GM21367 (cell line): ENCODE measurements at regions not wholly inside any gene's neighbourhood (a gene's known extent, or its start where the extent isn't known, plus 50 kb on each side); places are given as distances from the start of the nearest gene placed in this dataset.
"Not testable (repeated sequence)": the region's sequence is repeated elsewhere in the genome, so short reads cannot be mapped to it uniquely, and the experiment has no call there.

Experiments
- ATAC-seq: cut with Tn5 transposase; IDR thresholded peaks from one replicate; pipeline ENCODE4 v1.9.1; 2021; ENCODE audit not compliant: unreplicated experiment

DNA sequence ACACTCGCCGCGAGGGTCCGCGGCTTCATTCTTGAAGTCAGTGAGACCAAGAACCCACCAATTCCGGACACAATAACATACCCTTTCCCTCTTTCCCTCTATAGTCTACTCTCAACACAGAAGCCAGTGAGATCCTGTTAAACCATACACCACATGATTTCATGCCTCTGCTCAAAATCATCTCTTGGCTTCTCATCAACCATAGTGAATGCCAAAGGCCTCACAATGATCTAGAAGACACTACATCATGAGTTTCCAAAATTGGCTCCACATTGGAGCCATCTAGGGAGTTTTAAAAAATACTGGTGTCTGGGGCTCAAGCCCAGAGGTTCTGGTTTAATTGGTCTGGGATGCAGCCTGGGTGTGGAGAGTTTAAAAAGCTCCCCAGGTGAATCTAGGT lies 124.5 kb downstream of the EFNB1 start:
- no peak for ATAC-seq

DNA sequence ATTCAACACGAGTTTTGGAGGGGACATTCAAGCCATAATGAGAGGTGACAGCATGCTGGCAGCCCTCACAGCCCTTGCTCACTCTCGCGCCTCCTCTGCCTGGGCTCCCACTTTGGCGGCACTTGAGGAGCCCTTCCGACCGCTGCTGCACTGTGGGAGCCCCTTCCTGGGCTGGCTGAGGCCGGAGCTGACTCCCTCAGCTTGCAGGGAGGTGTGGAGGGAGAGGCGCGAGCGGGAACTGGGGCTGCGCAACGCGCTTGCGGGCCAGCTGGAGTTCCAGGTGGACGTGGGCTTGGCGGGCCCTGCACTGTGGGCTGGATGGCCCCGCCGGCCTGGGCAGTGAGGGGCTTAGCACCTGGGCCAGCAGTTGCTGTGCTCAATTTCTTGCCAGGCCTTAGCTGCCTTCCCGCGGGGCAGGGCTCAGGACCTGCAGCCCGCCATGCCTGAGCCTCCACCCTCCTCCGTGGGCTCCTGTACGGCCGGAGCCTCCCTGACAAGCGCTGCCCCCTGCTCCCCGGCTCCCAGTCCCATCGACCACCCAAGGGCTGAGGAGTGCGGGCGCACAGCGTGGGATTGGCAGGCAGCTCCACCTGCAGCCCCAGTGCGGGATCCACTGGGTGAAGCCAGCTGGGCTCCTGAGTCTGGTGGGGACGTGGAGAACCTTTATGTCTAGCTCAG lies 123.3 kb downstream of the EFNB1 start:
- not testable (repeated sequence) for ATAC-seq

DNA sequence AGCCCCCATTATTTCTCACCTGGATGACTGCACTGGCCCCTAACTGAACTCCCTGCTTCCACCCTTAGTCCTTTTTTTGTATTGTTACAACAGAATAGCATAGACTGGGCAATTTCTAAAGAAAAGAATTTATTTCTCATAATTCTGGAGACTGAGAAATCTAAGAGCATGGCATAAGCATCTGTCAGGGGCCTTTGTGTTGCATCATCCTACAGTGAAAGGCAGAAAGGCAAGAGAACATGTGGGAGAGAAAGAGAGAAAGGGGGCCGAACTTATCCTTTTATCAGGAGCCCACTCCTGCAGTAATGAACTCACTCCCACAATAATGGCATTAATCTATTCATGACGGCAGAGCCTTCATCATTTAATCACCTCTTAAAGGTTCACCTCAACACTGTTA lies 122.1 kb downstream of the EFNB1 start:
- ATAC-seq, result no peak

DNA sequence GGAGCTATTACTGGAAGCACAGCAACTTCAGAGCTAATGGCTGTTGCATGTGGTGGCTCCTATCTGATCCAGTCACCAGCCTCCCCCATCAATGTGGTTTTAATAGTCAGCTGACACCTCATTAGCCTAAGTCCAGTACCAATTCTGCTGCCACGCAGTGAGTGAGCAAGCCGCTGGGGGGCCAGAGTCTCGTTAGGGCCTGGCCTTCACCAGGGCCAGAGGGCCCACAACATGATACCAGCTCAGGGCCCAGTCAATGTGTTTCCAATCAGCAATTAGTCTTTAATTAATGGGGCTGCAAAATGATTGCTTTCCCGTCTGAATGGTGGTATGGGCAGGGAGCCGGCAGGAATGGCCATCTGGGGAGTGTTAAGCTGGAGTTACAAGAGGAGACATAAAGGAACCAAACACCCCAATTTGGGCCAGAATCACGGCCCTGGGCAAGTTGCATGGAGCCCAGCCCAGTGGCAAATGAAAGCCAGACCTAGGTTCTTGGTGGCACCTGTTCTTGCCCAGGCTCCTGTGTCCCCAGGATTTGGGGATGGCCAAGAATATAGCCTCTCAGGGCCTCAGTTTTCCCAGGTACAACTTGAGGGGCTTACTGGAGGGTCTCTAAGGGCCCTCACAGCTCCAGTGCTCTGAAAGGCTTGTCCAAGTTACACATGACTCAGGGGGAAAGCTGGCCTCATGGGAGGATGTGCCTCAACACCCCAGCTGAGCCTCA lies 119.2 kb downstream of the EFNB1 start:
- ATAC-seq, result no peak

DNA sequence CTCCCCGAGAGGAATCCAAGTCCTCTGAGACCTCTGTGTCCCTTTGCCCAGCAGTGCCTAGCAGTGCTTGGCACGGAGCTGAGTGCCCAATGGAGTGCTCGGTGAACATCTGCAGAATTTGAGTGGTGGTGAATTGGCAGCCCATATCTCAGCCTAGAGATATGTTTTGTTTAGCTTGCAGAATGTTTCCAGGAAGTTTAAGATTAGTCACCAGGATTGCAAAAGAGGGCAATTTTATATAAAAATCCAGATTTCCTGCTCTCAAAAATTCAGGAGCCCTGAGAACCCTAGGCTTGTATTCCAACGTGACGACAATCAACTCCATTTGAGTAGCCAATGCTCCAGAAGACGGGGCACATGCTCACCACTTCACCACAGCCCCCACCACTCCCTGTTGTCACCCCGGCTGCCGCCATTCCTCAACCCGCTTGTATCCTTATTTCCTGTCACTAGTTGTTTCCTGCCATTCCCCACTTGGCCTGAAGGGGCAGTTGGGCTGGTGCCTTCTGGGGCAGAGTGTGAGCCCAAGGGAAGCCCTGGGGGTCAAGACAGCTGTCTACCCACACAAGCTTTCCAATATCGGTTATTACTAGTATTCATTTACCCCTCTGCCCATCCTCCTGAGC lies 116.9 kb downstream of the EFNB1 start:
- no peak for ATAC-seq

DNA sequence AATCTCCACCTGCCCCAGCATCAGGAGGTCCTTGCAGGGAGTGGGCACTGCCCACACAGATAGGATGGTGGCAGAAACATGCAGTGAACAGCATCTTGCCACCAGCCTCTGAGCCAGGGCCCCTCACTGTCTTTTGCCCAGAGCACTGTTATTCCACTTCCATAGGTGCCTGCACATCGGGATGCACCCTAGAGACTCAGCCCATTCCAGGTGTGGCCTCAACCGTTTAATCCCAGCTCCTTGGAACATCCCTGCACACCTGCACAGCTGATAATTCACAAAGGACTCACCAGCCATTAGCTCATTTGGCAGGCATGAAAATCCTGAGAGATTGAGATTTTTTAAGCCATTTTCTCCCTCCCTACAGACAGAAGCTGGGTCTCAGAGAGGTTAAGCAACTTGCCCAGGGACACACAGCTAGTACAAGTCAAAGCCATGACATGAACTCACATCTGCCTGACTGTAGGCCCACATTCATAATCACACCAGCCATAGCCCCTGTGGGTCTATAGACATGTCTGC lies 116.3 kb downstream of the EFNB1 start:
- ATAC-seq, result no peak

DNA sequence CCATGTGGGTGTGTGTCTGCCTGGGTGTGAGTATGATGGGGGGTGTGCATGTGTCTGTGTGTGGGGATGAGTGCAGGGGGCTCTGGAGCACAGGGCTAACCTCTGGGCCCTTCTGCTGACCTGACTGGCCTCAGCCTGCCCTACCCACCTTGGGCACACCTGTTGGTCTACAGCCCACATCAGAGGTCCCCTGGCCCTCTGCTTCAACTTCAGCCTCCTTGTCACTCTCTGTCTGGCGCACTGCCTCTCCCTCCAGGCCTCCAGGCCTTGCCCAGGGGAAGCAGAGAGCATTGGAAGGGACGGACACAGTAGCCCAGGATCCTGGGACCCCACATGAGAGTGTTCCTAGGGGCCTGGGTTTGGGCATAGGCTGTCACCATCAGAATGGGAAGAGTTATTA lies 115.4 kb downstream of the EFNB1 start:
- ATAC-seq, result no peak

DNA sequence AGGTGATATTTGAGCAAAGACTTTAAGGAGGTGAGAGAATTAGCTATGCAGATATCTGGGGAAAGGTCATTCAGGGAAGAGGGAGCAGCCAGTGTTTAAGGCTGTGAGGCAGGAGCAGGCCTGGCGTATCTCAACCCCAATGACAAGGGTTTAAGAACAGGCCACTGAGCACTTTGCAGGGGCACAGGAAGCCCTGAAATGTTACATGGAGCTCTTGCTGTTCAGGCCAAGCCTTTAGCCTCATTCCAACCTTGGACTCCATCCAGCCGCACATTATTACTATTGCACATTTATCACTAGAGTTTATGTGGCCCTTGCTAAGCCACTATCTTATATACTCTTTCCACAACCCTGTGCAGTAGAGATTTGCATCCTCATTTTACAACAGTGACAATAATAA lies 114.0 kb downstream of the EFNB1 start:
- ATAC-seq, result no peak

DNA sequence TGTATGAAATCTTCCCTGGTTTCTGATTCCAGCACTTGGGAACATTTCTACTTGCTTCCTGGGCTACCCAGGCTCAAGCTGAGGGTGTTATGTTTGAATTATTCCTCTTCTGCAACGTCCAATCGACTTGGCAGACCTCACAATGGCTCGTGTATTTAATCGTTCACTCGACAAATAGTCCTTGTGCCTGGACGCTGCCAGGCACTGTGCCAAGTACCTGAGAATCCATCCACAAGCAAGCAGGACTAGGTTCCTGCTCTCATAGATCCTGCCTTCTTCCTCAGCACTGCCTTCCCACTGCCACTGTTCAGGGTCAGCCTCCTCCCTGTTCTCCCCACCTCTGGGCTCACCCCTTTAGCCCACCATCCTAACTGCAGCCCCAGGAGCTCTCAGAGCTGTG lies 113.3 kb downstream of the EFNB1 start:
- no peak for ATAC-seq

DNA sequence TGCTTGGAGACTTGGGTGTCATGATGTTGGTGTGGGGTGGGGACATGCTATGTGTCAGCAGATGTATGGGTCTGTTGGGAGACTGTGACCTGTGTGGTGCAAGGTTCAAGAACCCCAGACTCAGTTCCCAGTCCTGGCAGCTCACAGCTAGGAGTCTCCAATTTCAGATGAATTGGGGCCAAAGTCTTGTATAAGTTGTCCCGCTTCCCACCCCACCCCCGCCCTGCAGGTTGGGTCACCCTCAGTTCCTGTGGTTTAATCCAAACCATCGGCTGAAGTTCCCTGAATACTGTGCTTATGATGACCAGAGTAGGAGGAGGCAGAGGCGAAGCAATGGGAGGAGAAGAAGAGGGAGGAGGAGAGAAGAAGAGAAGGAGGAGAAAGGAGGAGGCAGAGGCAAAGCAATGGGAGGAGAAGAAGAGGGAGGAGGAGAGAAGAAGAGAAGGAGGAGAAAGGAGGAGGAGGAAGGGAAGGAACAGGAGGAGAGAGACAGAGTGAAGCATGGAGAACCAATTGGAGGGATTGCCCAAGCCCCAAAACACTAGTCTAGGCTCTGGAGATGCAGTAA lies 112.6 kb downstream of the EFNB1 start:
- no peak for ATAC-seq

DNA sequence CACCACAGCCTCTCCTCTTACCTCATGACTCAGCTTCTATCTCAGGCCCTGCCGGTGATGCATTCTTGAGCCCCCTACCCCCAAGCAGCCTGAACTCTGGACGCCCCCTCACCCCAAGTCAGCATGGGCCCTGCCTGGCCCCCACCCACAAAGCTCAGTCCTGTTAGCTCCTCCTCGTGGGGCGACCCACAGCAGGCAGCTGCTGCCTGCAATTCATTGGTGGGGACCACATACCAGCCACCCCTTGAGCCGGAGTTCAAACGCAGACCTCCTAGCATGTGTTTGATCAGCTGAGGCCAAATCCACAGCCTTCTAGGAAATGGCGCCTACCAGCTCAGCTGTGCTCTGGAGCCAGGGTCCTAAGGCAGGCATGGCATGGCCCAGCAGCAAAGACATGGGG lies 111.8 kb downstream of the EFNB1 start:
- no peak for ATAC-seq

DNA sequence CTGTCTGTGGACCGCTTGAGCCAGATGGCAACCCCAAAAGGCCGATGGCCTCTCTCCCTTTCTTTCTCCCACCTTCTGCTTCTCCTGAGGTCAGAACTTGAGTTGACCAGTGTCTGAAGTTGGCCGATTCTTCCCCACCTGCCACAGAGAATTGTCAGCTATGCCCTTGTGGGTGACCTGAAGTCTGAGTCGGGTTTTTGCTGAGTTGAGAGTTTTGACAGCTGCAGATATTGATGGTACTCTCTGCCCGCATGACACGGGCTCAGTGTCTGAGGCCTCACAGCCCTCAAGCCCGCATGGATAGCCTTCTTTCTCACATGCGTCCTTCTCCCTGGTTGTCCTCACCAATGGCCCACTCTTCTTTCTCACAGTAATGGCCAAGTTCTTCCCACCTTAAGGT lies 111.0 kb downstream of the EFNB1 start:
- ATAC-seq, result no peak

DNA sequence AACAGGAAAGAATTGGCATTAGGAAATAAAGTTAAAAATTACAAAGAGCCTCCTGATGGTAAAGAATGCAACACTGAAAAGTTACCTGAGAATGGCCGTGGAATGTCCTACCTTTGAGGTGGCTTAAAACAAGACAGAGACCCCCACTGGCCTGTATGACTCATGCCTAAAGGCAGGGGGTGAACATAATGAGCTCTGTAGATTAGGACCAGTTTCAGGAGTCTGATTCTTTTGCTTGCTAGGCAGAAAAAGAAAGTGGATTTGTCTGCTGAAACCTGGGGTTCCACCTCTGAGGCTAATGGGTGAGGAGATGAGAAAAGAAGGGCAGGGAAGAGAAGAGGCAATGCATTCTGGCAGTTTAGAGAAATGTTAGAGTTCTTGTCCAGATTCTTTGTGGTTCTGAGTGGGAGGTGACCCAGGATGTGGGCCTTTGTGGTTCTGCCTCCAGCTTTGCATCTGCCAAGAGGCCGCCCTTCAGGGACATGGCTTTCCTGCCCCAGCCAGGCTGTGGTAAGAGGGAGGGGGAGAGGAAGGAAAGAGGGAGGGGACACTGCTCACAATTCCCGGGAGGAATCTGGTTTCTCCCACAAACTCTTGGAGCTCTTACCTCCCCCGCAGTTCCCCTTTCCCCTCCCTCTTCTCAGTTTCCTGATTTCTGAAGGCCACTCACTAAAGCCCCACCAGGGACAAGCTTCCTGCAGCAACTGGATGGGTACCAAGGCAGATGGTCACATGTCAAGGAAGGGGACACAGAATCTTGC lies 109.6 kb downstream of the EFNB1 start:
- no peak for ATAC-seq

DNA sequence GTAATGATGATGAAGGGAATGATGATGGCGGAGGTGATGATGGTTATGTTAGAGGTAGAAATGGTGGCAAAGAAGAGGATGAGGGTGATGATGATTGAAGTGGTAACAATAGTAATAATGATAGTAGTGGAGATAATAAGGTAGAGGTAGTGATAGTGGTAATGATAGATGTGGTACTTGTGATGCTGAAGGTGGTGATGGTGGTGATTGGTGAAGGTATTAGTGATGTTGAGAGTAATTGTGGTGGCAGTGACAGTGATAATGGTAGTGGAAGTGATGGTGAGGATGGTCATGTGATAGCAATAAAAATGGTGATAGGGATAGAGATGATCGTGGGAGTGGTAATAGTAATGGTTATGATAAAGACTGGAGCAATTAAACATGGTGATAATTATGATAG lies 108.8 kb downstream of the EFNB1 start:
- ATAC-seq, result no peak

DNA sequence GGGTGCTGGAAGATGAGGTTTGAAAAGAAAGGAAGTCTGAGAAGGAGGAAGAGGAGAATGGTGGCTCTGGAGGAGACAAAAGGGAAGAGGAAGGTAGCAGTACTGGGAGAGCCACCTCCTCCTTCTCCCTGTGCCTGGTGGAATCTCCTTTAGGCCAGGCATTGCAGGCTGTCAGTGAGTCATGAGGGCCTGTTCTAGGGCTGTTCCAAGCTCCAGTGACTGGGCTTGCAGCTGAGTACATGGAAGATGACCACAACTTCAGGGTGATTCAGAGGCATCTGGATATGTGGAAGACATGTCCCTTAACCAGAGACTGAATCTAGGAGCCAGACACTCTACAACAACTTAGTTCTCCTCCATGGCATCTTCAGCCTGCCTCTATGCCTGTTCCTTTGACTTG lies 107.8 kb downstream of the EFNB1 start:
- ATAC-seq, result no peak

DNA sequence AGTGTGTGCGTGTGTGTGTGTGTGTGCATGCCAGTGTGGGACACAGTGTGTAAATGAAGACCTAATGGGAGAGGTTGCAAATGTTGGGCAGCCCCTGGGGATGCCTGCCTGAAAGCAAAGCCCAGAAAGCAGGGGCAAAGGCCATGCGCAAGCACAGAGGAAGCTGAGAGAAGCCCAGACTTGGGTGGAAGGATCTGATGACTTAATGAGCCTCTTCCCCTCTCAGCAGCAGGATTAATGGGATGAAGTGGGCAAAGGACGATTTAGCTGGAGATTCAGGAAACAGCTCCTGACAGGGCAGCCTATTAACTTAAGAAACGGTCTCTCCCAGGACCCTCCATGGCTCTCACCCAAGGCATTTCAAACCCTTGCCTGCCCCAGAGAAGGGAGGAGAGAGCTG lies 107.3 kb downstream of the EFNB1 start:
- no peak for ATAC-seq

DNA sequence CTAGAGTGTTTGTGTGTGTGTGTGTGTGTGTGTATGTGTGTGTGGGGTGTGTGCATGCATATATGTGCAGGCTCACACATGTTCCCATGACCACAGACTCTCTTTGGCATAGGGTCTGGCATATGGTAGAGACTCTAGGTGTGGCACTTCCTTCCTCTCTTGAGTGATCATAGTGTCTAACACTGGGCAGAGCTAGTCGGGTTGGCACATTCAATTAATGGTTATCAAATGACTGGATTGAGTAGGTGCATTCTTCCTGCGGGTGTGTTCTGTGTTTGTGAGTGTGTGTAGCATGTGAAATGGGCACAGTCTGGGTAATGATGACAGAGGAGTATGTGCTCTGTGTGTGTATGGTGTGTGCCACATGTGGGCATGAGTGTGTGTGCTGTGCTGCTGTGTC lies 106.5 kb downstream of the EFNB1 start:
- no peak for ATAC-seq

DNA sequence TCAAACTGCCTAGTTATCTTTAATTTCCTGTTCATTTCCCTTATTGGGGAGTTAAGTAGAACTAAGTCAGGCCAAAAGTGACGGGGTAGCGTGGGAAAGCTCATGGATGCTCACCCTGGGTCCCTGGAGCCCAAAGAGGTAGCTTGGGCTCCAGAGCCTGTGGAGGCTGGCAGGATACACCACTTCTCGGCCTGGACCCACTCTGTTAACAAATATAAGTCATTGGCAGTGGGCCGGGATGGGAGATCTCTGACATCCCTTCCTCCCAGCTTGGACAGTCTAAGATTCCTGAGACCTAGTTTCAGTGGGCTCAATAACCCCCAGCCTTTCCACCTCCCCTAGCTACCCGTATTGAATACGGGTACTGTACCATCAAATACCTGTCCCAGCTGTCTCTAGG lies 106.1 kb downstream of the EFNB1 start:
- no peak for ATAC-seq

DNA sequence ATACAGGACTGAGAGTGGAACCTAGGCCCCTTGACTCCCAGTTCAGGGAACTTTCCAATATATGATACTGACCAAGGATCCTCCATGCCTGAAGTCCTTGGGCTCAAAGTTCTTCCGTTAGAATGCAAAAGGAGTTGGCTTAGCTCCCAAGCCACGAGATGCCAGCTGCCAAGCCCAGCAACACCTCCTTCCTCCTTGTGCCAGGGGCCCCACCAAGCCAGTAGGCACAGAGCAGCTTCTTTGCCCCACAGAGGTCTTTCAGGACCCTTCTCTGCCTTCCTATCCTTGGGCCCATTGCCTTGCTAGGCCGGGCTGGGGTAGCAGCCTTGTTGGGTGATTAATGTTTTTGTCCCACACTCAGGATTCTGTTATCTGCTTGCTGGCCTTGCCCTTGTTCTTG lies 105.6 kb downstream of the EFNB1 start:
- no peak for ATAC-seq

DNA sequence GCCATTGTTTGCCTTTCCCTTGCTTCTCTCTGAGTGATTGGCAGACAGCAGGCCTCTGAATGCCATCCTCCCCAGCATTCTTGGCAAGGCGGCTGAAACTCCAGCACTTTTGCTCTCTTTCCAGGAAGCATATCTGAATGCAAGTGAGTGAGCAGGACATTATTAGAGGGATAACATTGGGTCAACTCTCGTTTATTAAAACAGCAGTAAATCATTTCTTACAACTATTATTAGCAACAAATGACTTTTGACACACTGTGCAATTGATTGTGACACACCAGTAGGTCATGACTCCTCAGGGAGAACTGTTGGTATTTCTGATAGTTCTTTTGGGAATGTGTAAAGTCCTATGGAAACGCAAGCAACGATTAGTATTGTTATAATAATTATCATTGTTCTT lies 103.8 kb downstream of the EFNB1 start:
- ATAC-seq, result no peak

DNA sequence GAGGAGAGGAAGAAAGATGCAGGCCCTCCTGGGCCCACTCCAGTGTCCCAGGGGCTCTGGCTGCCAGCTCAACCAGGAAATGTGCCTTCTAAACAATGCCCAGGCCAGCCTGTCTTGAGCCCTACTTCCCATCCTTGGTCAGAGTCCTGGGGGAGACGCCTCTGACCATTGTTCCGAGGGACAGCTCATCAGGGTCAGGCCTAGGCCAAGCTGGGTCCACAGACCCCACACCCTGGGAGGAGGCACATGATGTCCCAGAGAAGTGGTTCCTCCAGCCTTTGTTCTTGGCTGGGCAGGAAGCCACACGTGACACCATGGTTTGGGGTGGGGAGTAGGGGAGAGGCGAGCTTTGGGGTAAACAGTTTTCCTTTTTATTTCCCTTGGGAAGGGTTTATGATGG lies 102.5 kb downstream of the EFNB1 start:
- no peak for ATAC-seq
